SU-DHL-6 (cell line): ENCODE measurements at regions not wholly inside any gene's neighbourhood (a gene's known extent, or its start where the extent isn't known, plus 50 kb on each side); places are given as distances from the start of the nearest gene placed in this dataset.

Source experiments
- CTCF ChIP-seq: fragments of 200-600 bp; sonication (generic); IDR thresholded peaks from one replicate; pipeline ENCODE4 v1.5.1; 2017; ENCODE audit warnings: antibody characterized with exemption, mild to moderate bottlenecking, low read length, moderate library complexity; ENCODE audit not compliant: insufficient read depth, poor library complexity, severe bottlenecking
- EZH2phosphoT487 ChIP-seq: fragments of 200-600 bp; sonication (generic), shearing (Covaris generic); conservative IDR thresholded peaks from 2 replicates; pipeline ENCODE4 v1.6.1; 2018; ENCODE audit warnings: mild to moderate bottlenecking, antibody characterized with exemption, low read length, moderate library complexity, mixed read lengths

GRCh38 chr3:153295901-153296300 lies 133.9 kb downstream of the RAP2B start:
- TF ChIP-seq CTCF (no peak), EZH2phosphoT487 (no peak)
